K562 (cell line): ENCODE measurements at regions not wholly inside any gene's neighbourhood (a gene's known extent, or its start where the extent isn't known, plus 50 kb on each side); places are given as distances from the start of the nearest gene placed in this dataset.

Experiments used
- CBFB ChIP-seq: sonication (generic); formaldehyde crosslinking; IDR thresholded peaks from 2 replicates; pipeline ENCODE4 v1.4.0; 2020; ENCODE audit warnings: mild to moderate bottlenecking, missing genetic modification reagents
- CBX2 ChIP-seq: fragments of 200-600 bp; sonication (generic); IDR thresholded peaks from one replicate; pipeline ENCODE4 v1.6.1; 2012; ENCODE audit warnings: mild to moderate bottlenecking, low read length, inconsistent platforms; ENCODE audit not compliant: insufficient read depth, poor library complexity, severe bottlenecking
- CHD2 ChIP-seq: IDR thresholded peaks from 2 replicates; pipeline ENCODE4 v1.6.1; 2011; ENCODE audit warnings: low read depth, low read length
- KAT7 ChIP-seq: sonication (generic); formaldehyde crosslinking; IDR thresholded peaks from 2 replicates; pipeline ENCODE4 v1.8.0; 2022; ENCODE audit warnings: missing genetic modification reagents, mild to moderate bottlenecking, borderline replicate concordance
- KDM2B ChIP-seq: fragments of 250-450 bp; sonication (Bioruptor Pico); IDR thresholded peaks from 2 replicates; pipeline ENCODE4 v1.8.0; 2021; ENCODE audit warnings: mild to moderate bottlenecking, moderate library complexity
- MAZ ChIP-seq, 2 experiments: fragments of 450-650 bp in 1 of 2; sonication (generic) in 1 of 2; formaldehyde crosslinking; IDR thresholded peaks in 1 of 2; conservative IDR thresholded peaks in 1 of 2; 2 replicates each; pipeline versions ENCODE4 v1.4.0 to v1.5.0; 2020; ENCODE audit warnings: mild to moderate bottlenecking in 1 of 2, missing genetic modification reagents in 1 of 2
- NFE2L1 ChIP-seq: fragments of 450-650 bp; IDR thresholded peaks from 2 replicates; pipeline ENCODE4 v1.6.1; 2016; ENCODE audit warnings: missing genetic modification characterization, low read depth, mild to moderate bottlenecking, missing compliant biosample characterization, moderate library complexity, borderline replicate concordance
- POLR2AphosphoS5 ChIP-seq: IDR thresholded peaks from 2 replicates; pipeline ENCODE4 v1.6.1; 2011; ENCODE audit warnings: mild to moderate bottlenecking, low read depth, low read length, moderate library complexity; ENCODE audit not compliant: control insufficient read depth, insufficient read depth
- PRMT5 ChIP-seq: sonication (generic); formaldehyde crosslinking; IDR thresholded peaks from 2 replicates; pipeline ENCODE4 v1.5.0; 2020; ENCODE audit warnings: missing genetic modification reagents
- TCFL5 ChIP-seq: fragments of 250-450 bp; sonication (Bioruptor Pico); conservative IDR thresholded peaks from 2 replicates; pipeline ENCODE4 v1.6.1; 2021; ENCODE audit warnings: mild to moderate bottlenecking, moderate library complexity, matching md5 sums
- ZNF384 ChIP-seq: IDR thresholded peaks from 2 replicates; pipeline ENCODE4 v1.6.1; 2012; ENCODE audit warnings: low read depth, low read length, improper control_type of control experiment

GRCh38 chr21:25297117-25297516 is 310.2 kb downstream of the MRPL39 start:
- TF ChIP-seq MAZ (CRISPR knock-in tag; conservative IDR thresholded peaks at IDR 0.05 in 1 of 2, IDR thresholded peaks at IDR 0.05 in 1 of 2): no peak
- no peak for TF ChIP-seq CBFB (CRISPR knock-in tag)
- no peak for TF ChIP-seq CHD2
- no peak for TF ChIP-seq NFE2L1 (tag)
- TF ChIP-seq PRMT5 (CRISPR knock-in tag): no peak
- TF ChIP-seq KDM2B: no peak
- no peak for TF ChIP-seq ZNF384
- TF ChIP-seq TCFL5 (CRISPR knock-in tag): no peak
- no peak for TF ChIP-seq KAT7 (CRISPR knock-in tag)
- no peak for TF ChIP-seq POLR2AphosphoS5
- TF ChIP-seq CBX2: no peak
